ENCODE measurements at regions not wholly inside any gene's neighbourhood (a gene's known extent, or its start where the extent isn't known, plus 50 kb on each side); places are given as distances from the start of the nearest gene placed in this dataset.

- 3% methylated on average over 2 of the region's 2 CpGs for WGBS (ENCODE audit: low lambda C conversion rate)
- H4K20me1 ChIP-seq (ENCODE audit: insufficient read depth, low read length) = no peaks in the 10 kb centered on the region
- ATAC-seq (peak; percentile 47; the same call in 2 of the 3 replicates), DNase-seq (ENCODE audit: low spot score) (peak; percentile 15), FAIRE-seq (peak; percentile 77)
- CTCF ChIA-PET (ENCODE audit: low intra/inter-chr PET ratio, low total read pairs) = interaction anchor here (1.2 to 1.5 kb wide), 2 partner anchors 543 to 557 kb away, joined by 3 to 26 read pairs; no protein-coding TSS in a partner anchor
- H2AFZ ChIP-seq (ENCODE audit: low read length) = no peak overlapping the region
- in situ Hi-C loops (cut with HindIII; ENCODE audit: extremely low pct_ligation_motif_present, low pct_unique_long_range_greater_than_20kb) = loop anchor here (25.0 kb wide), 1 partner anchor 564 kb away; no protein-coding TSS in a partner anchor
- TF ChIP-seq SMC3 (IDR thresholded peaks at IDR 0.05; ENCODE audit: low read length) = peak; percentile 55
- TF ChIP-seq CTCF (CRISPR knock-in tag; IDR thresholded peaks at IDR 0.05) = peak; percentile 53
- TF ChIP-seq MAZ (IDR thresholded peaks at IDR 0.05; ENCODE audit: borderline replicate concordance, low read depth, low read length) = no peak
- no peak for TF ChIP-seq MAZ (CRISPR knock-in tag; IDR thresholded peaks at IDR 0.05; ENCODE audit: low read depth)
- peak; percentile 71 for TF ChIP-seq STAG1 (CRISPR knock-in tag; IDR thresholded peaks at IDR 0.05)
- H3K9me3 ChIP-seq (ENCODE audit: low read length) = no peaks in the 10 kb centered on the region
- H3K36me3 ChIP-seq (replicated peaks in 1 of 2; ENCODE audit: control insufficient read depth in 1 of 2, insufficient read depth in 2 of 2, low read length in 2 of 2) = no peaks in the 10 kb centered on the region
- H3K27ac ChIP-seq (ENCODE audit: extremely low read length, insufficient read depth, low read length) = no peak overlapping the region
- H3K4me3 ChIP-seq (replicated peaks in 1 of 3; ENCODE audit: insufficient read depth in 1 of 3, low read depth in 2 of 3, low read length in 3 of 3) = no peak overlapping the region
- no peak overlapping the region for H3K9ac ChIP-seq (ENCODE audit: insufficient read depth, low read depth, low read length)
- intact Hi-C loops (cut with micrococcal nuclease; ENCODE audit: unreplicated experiment) = loop anchor here (1.0 to 2.0 kb wide), 3 partner anchors 211 to 557 kb away; partner anchors contain the start of gene ZC3H12B
- no peaks in the 10 kb centered on the region for H3K4me1 ChIP-seq (ENCODE audit: insufficient read depth, low read length)
- no TSS peak for BruUV-seq (replicated peaks)
- no peaks in the 10 kb centered on the region for H3K27me3 ChIP-seq (ENCODE audit: control insufficient read depth in 1 of 2, insufficient read depth in 2 of 2, low read length in 2 of 2)
- H3K79me2 ChIP-seq (ENCODE audit: insufficient read depth, low read length) = no peaks in the 10 kb centered on the region
- H3K4me2 ChIP-seq (ENCODE audit: low read depth, low read length) = no peak overlapping the region
- POLR2A ChIA-PET = no interaction called here
Observed at GRCh38 chrX:65451663-65452062, 82.9 kb downstream of the LAS1L start.

GRCh38 chrX:65420154-65420553, 114.4 kb downstream of the LAS1L start:
- intact Hi-C loops (cut with micrococcal nuclease; ENCODE audit: unreplicated experiment) = no loop called here
- TF ChIP-seq NFYB (CRISPR knock-in tag; IDR thresholded peaks at IDR 0.05) = no peak
- TF ChIP-seq SOX6 (IDR thresholded peaks at IDR 0.05) = no peak
- no peak for TF ChIP-seq SOX6 (CRISPR knock-in tag; IDR thresholded peaks at IDR 0.05)
- TF ChIP-seq ZNF614 (CRISPR knock-in tag; IDR thresholded peaks at IDR 0.05; ENCODE audit: borderline replicate concordance) = no peak
- no peak for TF ChIP-seq PAXIP1 (CRISPR knock-in tag; conservative IDR thresholded peaks at IDR 0.05)
- no peak for TF ChIP-seq CREBL2 (CRISPR knock-in tag; IDR thresholded peaks at IDR 0.05; ENCODE audit: borderline replicate concordance)
- no peak for TF ChIP-seq MTF1 (CRISPR knock-in tag; IDR thresholded peaks at IDR 0.05)
- no peak for TF ChIP-seq MNT (IDR thresholded peaks at IDR 0.05)

More at GRCh38 chrX:65420154-65420553, 114.4 kb downstream of the LAS1L start:
- Histone ChIP-seq H3K27me3 (ENCODE audit: control insufficient read depth in 1 of 2, insufficient read depth in 2 of 2, low read length in 2 of 2) (no peaks in the 10 kb centered on the region), H2AFZ (ENCODE audit: low read length) (no peak overlapping the region), H3K4me1 (ENCODE audit: insufficient read depth, low read length) (no peaks in the 10 kb centered on the region), H3K36me3 (replicated peaks in 1 of 2; ENCODE audit: control insufficient read depth in 1 of 2, insufficient read depth in 2 of 2, low read length in 2 of 2) (no peaks in the 10 kb centered on the region), H3K4me3 (replicated peaks in 1 of 3; ENCODE audit: insufficient read depth in 1 of 3, low read depth in 2 of 3, low read length in 3 of 3) (no peak overlapping the region), H3K27ac (ENCODE audit: extremely low read length, insufficient read depth, low read length) (no peak overlapping the region), H3K9ac (ENCODE audit: insufficient read depth, low read depth, low read length) (no peak overlapping the region), H3K4me2 (ENCODE audit: low read depth, low read length) (no peak overlapping the region), H3K9me3 (ENCODE audit: low read length) (no peaks in the 10 kb centered on the region), H4K20me1 (ENCODE audit: insufficient read depth, low read length) (no peaks in the 10 kb centered on the region), H3K79me2 (ENCODE audit: insufficient read depth, low read length) (no peaks in the 10 kb centered on the region)
- no TSS peak for BruUV-seq (replicated peaks)
- CTCF ChIA-PET (ENCODE audit: low intra/inter-chr PET ratio, low total read pairs) = no interaction called here
- POLR2A ChIA-PET = no interaction called here
- no peak for DNase-seq (ENCODE audit: low spot score)
- in situ Hi-C loops (cut with HindIII; ENCODE audit: extremely low pct_ligation_motif_present, low pct_unique_long_range_greater_than_20kb) = no loop called here
- no peak for FAIRE-seq
- ATAC-seq = no peak
- WGBS (ENCODE audit: low lambda C conversion rate) = 69% methylated on average over 1 of the region's 2 CpGs
